ENCODE measurements at regions not wholly inside any gene's neighbourhood (a gene's known extent, or its start where the extent isn't known, plus 50 kb on each side); places are given as distances from the start of the nearest gene placed in this dataset.

GRCh38 chr9:84554069-84554664 is 115.4 kb upstream of the NTRK2 start:
- no peak for TF ChIP-seq CTCF (IDR thresholded peaks at IDR 0.05; ENCODE audit: low read depth, low read length)
- no peak for TF ChIP-seq POLR2A (IDR thresholded peaks at IDR 0.05; ENCODE audit: extremely low read depth, insufficient read length)
